GM19025 (cell line): ENCODE measurements at regions not wholly inside any gene's neighbourhood (a gene's known extent, or its start where the extent isn't known, plus 50 kb on each side); places are given as distances from the start of the nearest gene placed in this dataset.

Experiments used
- ATAC-seq: cut with Tn5 transposase; IDR thresholded peaks from one replicate; pipeline ENCODE4 v1.9.1; 2021; ENCODE audit warnings: mild to moderate bottlenecking, low read depth, moderate library complexity; ENCODE audit not compliant: unreplicated experiment

- ATAC-seq: no peak
These were observed 253.9 kb upstream of the NOCT start for GRCh38 chr4:138761638-138762220.

DNA sequence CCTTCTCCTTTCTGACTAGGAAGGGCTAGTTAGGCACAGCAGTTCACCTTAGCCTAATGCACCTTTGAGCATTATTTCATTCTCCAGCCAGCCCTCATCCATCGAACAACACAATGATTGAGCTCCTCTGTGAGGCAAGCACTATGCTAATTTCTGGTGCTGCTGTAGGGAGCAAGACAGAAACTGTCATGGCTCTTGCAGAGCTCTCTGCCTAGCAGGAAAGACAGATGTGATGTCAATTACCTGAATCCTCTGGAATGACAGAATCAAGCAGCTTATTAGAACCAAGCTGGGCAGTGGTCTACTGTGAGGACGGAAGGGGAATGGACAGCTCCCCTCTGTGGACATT is 256.1 kb upstream of the NOCT start:
- ATAC-seq: no peak

GRCh38 chr4:138758876-138759553 is 256.6 kb upstream of the NOCT start:
- ATAC-seq: no peak

GRCh38 chr4:138758196-138758595 is 257.4 kb upstream of the NOCT start:
- ATAC-seq: no peak

DNA sequence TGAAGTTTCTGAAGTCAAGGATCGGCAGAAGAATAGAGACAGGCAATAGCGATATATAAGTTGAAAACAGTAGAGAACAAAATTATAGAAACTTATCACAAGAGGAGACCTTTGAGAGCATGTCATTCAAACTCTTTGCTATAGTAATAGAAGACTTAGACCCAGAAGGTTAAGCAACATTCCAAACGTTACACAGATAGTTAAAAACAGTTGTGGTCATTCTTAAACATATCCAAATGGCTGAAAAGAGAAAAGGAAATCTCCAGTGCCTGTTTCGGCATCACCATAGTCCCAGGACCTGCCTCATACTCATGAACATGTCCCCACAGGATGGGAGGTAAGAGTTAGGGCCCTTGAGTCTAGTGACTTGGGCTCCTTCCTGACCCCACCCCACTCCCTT is 258.1 kb upstream of the NOCT start:
- ATAC-seq: no peak

- ATAC-seq: no peak
These were observed 259.1 kb upstream of the NOCT start for GRCh38 chr4:138756519-138756918.

DNA sequence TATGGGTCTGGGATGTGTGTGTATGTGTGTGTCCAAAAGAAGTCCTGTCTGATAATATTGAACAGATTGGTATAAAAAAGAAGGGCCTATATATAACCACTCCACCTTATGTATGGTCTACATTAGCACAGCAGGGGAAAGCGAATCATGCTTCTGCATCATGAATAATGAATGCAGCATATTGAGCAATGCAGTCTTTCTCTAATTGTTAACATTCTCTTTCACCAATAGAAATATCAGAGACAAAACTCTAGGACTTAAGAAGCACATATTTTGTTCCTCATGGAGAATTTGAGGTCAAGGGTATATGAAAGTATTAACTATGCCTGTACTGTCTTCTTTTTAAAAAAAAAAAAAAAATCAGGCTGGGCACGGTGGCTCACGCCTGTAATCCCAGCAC is 264.3 kb upstream of the NOCT start:
- ATAC-seq: no peak

DNA sequence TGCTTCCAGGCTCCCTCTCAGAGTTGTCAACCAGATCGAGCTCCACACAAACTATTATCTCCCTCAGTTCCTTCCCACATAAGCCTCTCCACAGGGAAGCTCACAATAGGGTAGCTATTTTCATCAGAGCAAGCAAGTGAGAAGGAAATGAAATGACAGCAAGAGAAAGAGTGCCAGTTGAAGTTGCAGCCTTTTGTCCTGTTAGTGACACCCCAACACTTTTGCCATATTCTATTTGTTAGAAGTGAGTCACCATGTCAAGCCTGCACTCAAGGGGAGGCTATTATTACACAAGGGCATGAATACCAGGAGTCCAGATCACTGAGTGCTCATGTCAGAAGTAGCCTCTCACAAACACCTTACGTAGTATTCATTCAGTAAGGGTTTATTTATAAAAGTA is 266.3 kb upstream of the NOCT start:
- no peak for ATAC-seq

DNA sequence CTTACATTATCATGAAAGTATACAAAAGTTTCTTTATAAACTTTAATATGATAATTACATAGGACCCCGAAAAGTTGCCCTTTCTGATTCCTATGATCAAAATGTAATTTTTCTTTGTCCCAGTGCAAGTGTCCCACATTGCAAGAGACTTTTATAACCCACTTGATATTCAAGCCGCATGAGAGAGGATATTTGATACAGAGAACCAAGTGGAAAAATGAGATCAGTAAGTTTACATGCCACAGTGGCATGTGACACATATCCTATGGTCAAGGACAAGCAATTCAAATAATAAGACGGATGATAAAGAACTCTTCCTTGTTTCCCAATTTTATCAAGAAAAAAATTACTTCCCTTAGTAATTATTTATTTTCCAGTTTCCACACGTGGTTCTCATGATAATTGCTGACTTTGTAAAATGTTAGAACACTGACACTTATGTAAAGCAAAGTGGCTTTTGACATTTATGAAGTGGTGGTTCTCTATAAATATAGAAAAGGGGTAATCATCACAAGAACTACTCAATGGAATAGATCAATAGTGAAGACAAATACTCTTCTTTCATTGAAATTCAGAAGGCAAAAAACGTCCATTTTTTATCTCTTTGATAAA is 273.7 kb upstream of the NOCT start:
- ATAC-seq: no peak

GRCh38 chr4:138740816-138741745 is 274.5 kb upstream of the NOCT start:
- ATAC-seq: no peak

DNA sequence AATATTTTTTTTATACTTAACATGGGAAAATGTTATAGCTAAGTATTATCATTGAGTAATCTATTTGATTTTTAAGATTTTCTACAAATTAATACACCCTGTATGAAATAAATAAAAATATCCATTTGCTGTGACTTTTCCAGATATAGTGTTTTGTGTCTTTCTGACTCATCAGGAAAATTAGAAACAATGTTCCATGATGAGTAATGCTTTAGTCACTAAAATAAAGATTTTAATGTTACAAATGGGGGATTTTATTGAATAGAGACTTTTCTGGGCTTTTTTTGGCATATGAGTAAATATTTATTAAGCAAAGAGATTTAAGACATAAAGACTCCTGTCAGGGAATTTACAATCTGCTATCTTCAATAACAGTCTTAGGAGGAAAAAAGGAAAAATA is 279.2 kb upstream of the NOCT start:
- ATAC-seq: no peak

DNA sequence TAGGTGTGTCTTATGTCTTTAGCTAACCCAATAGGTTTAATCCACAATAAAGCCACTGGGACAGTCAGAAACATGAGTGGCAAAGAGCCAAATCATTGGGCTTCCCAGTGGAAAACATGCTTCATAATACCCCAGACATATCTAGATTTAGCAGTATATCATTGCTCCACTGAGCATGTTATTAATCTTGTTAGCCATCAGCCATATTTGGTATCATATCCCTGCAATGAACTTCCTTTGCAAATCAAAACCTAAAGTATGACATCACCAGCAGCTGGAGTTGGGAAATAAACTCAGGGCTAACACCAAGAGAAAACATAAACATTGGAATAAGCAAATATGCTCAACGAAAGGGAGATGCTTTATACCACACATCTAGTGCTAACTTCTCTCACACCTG is 280.8 kb upstream of the NOCT start:
- no peak for ATAC-seq

- no peak for ATAC-seq
These were observed 287.0 kb upstream of the NOCT start for GRCh38 chr4:138728566-138728965.

DNA sequence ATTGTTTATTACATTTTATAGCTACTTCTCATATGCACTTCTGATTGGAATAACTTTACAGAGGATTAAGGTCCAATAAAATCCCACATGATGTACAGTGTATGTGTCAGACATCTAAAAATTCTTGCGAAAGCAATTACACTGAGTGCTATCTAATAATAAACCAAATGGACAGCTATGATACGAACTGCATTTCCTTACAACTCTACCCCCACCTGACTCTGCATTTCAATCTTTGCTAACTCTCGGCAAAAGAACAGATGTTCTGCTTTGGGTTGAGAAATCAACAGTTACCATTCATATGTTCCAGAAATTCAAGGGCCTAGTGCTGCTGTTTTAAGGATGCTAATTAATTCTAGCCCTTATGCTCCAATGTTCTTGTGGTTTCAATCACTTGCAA is 287.9 kb upstream of the NOCT start:
- no peak for ATAC-seq

- ATAC-seq: no peak
These were observed 291.1 kb upstream of the NOCT start for GRCh38 chr4:138724530-138724929.

DNA sequence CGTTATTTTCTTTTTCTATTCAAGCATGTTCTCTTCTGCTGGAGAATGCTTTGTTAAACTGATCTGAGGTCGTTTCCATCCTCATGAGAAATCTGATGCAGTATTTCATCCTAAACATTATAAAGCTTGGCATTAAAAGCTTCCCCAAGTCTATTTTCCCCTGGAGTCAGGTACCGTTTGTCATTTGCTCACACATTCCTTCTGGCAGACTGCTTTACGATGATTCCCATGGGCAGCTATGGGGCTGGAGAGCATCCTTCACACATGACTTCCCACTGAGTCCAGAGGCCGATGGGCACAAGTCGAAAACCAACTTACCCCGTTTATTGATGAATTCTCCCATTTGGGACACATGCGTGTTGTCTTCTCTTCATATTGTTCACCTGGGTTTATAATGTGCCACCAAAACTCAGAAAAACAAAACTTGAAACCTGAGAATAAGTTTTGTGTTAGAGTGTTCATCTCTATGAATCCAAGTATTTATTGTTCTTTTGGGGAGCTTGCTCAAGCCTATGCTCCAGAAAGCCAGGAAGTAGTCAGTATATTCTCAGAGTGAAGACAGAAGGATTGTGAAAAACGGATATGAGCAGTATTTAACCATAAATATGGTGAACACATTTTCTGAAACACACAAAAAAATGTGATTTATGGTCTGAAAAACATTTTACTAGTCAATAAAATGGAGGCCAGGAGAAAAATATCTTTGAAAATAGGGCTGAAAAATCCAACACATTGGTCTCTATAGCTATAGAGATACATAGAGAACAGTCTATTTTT is 298.8 kb upstream of the NOCT start:
- no peak for ATAC-seq

- ATAC-seq: no peak
These were observed 305.3 kb upstream of the NOCT start for GRCh38 chr4:138710297-138710696.

DNA sequence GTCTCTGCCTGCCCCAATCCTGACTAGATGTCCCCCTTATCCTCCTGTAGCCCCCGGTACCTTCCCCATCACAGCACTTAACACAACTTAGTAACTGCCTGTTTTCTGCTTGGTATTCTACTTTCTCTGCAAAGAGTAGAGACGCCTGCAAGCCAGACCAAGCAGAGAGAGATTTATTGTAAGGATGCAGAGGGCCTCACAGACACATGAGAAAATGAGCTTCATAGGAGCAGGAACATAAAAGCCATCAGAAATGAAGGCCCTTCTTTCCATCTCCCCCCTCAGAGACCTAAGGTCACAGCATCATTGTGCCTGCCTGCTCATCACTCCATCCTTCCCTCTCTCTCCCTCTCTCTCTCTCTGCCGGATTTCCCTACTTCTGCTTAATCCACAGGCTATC is 305.7 kb upstream of the NOCT start:
- ATAC-seq: no peak

DNA sequence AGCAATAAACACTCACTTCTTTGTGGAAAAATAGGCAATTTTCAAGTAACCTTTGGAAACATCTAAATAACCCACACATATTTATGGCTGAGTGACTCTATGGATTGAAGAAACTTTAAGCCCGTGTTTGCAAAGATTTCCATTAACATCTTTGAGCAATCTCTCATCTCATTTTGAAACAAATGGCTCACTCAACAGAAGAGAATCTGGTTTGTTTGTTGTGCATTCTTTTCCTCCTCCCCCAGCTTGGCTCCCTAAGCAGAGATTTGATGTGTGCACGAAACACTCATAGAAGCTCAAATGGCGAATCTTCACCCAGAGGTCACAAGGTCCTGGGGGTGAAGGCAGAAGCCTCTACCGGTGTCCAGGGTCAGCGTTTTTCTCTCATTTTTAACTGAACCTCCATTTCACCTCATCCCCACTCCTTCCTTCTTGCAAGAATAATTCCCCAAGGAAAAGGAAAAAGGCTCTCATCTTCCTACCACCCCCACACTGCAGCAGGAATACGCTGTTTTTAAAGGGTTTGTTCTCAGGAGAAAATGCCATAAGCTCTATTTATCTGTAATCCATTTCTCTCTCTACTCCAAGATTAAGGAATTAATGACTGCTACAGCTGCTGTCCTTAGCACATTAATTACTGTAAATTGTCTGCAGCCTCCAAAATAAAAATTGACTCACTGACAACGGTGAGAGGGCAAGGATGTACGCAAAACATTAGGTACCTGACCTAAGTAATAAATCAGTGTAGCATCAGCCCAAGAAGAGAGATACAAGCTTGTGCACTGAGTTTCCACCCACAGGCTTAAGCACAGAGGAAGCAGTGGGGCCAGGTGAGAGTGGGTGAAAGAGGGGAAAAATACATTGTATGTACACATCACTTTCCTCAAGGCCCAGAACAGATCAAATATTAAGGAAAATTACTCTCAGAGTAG is 307.6 kb upstream of the NOCT start:
- ATAC-seq: no peak
